ENCODE measurements at regions not wholly inside any gene's neighbourhood (a gene's known extent, or its start where the extent isn't known, plus 50 kb on each side); places are given as distances from the start of the nearest gene placed in this dataset.

DNA sequence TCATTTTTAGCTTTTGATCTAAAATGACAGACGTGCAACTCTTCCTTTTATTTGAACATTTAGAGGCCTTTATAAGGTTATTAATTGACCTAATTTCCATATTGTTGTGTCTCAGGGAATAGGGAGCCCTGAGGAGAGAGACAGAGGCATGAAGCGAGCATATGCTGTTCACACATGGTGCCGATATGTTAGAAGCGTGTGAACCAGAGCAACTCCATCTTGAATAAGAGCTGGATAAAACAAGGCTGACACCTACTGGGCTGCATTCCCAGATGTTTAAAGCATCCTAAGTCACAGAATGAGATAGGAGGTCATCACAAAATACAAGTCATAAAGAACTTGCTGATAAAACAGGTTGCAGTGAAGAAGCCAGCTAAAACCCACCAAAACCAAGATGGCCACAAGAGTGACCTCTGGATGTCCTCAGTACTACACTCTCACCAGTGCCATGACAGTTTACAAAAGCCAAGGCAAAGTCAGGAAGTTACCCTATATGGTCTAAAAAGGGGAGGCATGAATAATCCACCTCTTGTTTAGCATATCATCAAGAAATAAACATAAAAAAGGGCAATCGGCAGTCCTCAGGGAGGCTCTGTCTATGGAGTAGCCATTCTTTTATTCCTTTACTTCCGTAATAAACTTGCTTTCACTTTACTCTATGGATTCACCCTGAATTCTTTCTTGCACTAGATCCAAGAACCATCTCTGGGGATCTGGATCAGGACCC lies 80.1 kb downstream of the SEC61G start:
- Mint-ChIP-seq H3K27me3 (ENCODE audit: insufficient read depth, unreplicated experiment) (peaks cover 28% of the 10 kb centered on the region), H3K27ac (ENCODE audit: unreplicated experiment) (no peak overlapping the region), H3K9me3 (ENCODE audit: unreplicated experiment) (no peaks in the 10 kb centered on the region), H3K4me3 (ENCODE audit: unreplicated experiment) (no peak overlapping the region), H3K36me3 (ENCODE audit: insufficient read depth, unreplicated experiment) (no peaks in the 10 kb centered on the region), H3K4me1 (ENCODE audit: low read depth, unreplicated experiment) (no peaks in the 10 kb centered on the region)
- no peak for TF ChIP-seq CTCF (IDR thresholded peaks at IDR 0.05; ENCODE audit: insufficient read depth in 1 of 2, low read depth in 1 of 2, low read length in 1 of 2, severe bottlenecking in 1 of 2, unreplicated experiment in 1 of 2)
- no peaks in the 10 kb centered on the region for H3K9me3 ChIP-seq
- POLR2A ChIA-PET, result no interaction called here
- no TSS peak for BruUV-seq (replicated peaks)
- no peak for DNase-seq
- intact Hi-C loops (cut with micrococcal nuclease; ENCODE audit: unreplicated experiment), result no loop called here
- CTCF ChIA-PET, result no interaction called here
- no peaks in the 10 kb centered on the region for H3K27me3 ChIP-seq (replicated peaks; ENCODE audit: control insufficient read depth, insufficient read depth, low read length)
- H3K36me3 ChIP-seq (ENCODE audit: control insufficient read depth, insufficient read depth, low read length), result no peaks in the 10 kb centered on the region
- H3K4me3 ChIP-seq (ENCODE audit: low read depth, low read length), result no peak overlapping the region
- no peaks in the 10 kb centered on the region for H3K4me1 ChIP-seq

GRCh38 chr7:54674891-54675290 lies 84.1 kb downstream of the SEC61G start:
- Histone ChIP-seq H3K9me3 (no peaks in the 10 kb centered on the region), H3K36me3 (ENCODE audit: control insufficient read depth, insufficient read depth, low read length) (no peaks in the 10 kb centered on the region), H3K27me3 (replicated peaks; ENCODE audit: control insufficient read depth, insufficient read depth, low read length) (no peaks in the 10 kb centered on the region), H3K4me3 (ENCODE audit: low read depth, low read length) (no peak overlapping the region), H3K4me1 (no peaks in the 10 kb centered on the region)
- CTCF ChIA-PET, result no interaction called here
- Mint-ChIP-seq H3K9me3 (ENCODE audit: unreplicated experiment) (no peaks in the 10 kb centered on the region), H3K27me3 (ENCODE audit: insufficient read depth, unreplicated experiment) (peaks cover 18% of the 10 kb centered on the region), H3K36me3 (ENCODE audit: insufficient read depth, unreplicated experiment) (no peaks in the 10 kb centered on the region), H3K4me3 (ENCODE audit: unreplicated experiment) (no peak overlapping the region), H3K4me1 (ENCODE audit: low read depth, unreplicated experiment) (no peaks in the 10 kb centered on the region), H3K27ac (ENCODE audit: unreplicated experiment) (no peak overlapping the region)
- intact Hi-C loops (cut with micrococcal nuclease; ENCODE audit: unreplicated experiment), result no loop called here
- BruUV-seq (replicated peaks), result no TSS peak
- DNase-seq, result no peak
- POLR2A ChIA-PET, result no interaction called here
- TF ChIP-seq CTCF (IDR thresholded peaks at IDR 0.05; ENCODE audit: insufficient read depth in 1 of 2, low read depth in 1 of 2, low read length in 1 of 2, severe bottlenecking in 1 of 2, unreplicated experiment in 1 of 2), result no peak

- ChIA-PET CTCF (no interaction called here), POLR2A (no interaction called here)
- no peaks in the 10 kb centered on the region for H3K9me3 ChIP-seq
- TF ChIP-seq CTCF (IDR thresholded peaks at IDR 0.05; ENCODE audit: insufficient read depth in 1 of 2, low read depth in 1 of 2, low read length in 1 of 2, severe bottlenecking in 1 of 2, unreplicated experiment in 1 of 2), result no peak
- peaks cover 16% of the 10 kb centered on the region for H3K27me3 Mint-ChIP-seq (ENCODE audit: insufficient read depth, unreplicated experiment)
- DNase-seq, result no peak
- no peaks in the 10 kb centered on the region for H3K4me1 Mint-ChIP-seq (ENCODE audit: low read depth, unreplicated experiment)
- no TSS peak for BruUV-seq (replicated peaks)
- no peaks in the 10 kb centered on the region for H3K36me3 Mint-ChIP-seq (ENCODE audit: insufficient read depth, unreplicated experiment)
- no peak overlapping the region for H3K4me3 Mint-ChIP-seq (ENCODE audit: unreplicated experiment)
- no peak overlapping the region for H3K27ac Mint-ChIP-seq (ENCODE audit: unreplicated experiment)
- H3K4me3 ChIP-seq (ENCODE audit: low read depth, low read length), result no peak overlapping the region
- H3K27me3 ChIP-seq (replicated peaks; ENCODE audit: control insufficient read depth, insufficient read depth, low read length), result no peaks in the 10 kb centered on the region
- no peaks in the 10 kb centered on the region for H3K4me1 ChIP-seq
- intact Hi-C loops (cut with micrococcal nuclease; ENCODE audit: unreplicated experiment), result no loop called here
- H3K36me3 ChIP-seq (ENCODE audit: control insufficient read depth, insufficient read depth, low read length), result no peaks in the 10 kb centered on the region
- no peaks in the 10 kb centered on the region for H3K9me3 Mint-ChIP-seq (ENCODE audit: unreplicated experiment)
Measured at GRCh38 chr7:54672519-54672918, 86.5 kb downstream of the SEC61G start.

All from Caco-2 (cell line).